ENCODE measurements at regions not wholly inside any gene's neighbourhood (a gene's known extent, or its start where the extent isn't known, plus 50 kb on each side); places are given as distances from the start of the nearest gene placed in this dataset.

DNA sequence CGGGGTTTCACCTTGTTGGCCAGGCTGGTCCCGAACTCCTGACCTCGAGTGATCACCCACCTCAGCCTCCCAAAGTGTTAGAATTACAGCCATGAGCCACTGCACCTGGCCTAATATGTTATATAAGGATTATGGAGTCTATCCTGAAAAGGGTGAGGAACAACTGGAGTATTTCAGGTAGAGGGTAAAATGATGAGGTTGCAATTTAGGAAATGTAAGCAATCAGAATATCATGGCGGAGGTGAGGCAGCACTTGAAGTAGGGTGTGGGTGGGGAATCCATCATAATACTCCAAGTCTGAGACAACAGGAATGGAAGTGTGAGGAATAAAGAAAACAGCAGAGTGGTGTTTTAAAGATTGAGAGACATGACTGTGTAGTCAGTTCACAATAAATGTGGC, 582.2 kb downstream of the FGF9 start:
- no peak for DNase-seq

DNA sequence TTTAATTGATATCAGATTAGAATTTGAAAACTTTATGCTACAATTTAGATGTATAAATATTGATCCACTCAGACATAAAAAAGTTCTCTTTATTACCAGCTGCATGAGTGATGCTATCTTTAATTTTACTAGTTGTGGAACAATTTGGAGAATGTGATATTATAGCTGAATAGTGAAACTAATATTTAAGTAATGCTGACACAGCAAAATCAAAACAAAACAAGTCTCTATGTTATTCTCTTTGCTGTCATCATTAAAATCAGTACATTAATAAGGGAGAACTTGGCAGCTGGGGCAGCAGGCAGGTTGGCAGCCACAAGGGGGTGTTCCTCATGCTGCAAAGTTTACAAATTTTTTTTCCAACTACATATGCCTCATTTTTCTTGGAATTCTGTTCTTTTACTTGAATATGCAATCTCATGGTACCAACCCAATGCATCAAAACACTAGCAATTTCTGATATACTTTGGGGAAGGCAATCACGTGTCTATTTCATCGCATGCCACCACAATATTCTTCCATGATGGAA, 585.3 kb downstream of the FGF9 start:
- DNase-seq, result no peak

DNA sequence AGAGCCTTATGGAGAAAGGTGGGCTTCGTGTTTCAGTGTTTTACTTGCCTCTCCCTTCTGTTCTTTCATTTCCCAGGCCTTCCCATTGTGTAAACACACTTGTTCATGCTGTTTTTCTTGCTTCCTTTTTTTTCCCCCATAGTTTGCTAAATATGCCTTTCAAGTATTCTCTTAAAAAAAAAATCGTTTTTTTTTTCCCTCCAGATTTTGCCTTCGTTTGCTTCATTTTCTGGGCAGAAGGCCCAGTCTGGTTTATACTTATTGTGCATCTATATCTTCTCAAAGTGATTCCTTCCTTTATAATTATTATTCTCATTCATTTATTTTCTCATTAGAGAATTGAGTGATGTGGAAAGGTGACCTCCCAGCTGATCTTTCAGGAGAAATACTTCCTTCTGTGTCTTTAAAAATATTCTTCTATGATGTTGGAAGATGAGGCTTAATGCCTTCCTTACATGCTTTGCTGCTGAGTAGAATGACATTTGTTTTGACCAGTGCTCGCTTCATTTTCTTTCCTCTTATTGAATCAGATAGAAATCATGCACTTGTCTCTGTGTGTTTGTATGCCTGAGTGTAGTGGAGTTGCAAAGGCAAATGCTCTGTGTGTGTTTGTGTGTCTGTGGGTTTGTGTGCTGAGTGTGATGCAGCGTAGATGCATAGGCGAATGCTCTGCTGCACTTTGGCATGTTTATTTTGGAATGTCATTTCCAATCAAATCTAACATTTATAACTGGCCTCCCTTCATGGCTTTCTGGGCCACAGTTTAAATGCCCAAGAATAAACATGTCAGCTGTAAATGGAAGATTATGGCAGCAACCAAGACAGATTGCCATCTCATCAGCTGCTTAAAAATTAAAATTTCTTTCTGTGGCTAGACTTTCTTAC, 591.4 kb downstream of the FGF9 start:
- no peak for DNase-seq

DNA sequence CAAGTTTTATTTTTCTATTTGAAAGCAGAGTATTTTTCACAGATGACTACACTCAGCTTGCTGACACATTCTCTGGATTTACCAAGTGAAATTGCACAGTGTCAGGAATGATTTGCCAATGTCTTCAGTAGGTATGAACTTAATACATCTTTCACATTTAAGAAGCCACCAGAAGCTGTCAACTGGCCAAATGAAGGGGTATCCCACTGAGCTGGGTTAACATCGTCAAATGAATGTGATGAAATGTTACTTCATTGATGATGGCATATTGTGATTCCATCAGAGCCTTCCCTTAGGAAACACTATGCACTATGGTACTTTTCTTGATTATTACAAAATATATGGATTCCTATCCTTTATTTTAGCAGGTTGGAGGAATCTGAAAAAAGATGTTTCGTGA, 592.3 kb downstream of the FGF9 start:
- no peak for DNase-seq

DNA sequence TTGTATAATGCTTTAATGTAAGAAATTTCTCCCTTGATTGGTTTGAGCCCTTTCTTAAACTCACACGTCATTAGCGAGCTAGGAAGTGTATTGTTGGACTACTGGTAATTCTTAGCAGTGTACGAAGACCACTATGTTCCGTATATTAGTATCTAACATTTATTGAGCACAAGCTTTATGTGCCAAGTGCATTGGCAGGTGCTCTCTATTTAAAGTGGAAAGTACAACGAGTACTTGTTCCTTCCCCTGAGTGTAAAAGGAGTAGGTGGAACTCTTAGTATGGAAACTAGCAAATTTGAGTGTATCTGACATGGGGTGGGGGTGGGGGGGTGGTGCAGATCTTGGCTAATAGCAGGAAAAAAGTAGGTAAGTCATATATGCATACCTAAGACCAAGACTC, 594.7 kb downstream of the FGF9 start:
- no peak for DNase-seq

DNA sequence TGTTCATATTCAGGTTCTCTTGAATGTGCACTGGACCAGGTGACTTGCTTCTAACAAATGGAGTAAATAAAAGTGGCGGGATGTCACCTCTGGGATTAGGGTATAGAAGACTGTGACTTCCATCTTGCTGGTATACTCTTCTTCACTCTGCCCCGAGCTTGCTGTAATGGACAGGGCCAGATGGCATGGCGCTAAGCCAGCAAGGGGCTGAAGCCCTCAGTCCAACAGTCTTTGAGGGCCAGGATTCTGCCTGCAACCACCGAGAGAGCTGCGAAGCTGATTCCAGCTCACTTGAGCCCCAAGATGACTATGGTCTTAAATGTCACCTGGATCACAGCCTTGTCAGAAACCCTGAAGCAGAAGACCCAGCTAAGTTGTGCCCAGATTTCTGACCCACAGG, 600.0 kb downstream of the FGF9 start:
- DNase-seq, result no peak

DNA sequence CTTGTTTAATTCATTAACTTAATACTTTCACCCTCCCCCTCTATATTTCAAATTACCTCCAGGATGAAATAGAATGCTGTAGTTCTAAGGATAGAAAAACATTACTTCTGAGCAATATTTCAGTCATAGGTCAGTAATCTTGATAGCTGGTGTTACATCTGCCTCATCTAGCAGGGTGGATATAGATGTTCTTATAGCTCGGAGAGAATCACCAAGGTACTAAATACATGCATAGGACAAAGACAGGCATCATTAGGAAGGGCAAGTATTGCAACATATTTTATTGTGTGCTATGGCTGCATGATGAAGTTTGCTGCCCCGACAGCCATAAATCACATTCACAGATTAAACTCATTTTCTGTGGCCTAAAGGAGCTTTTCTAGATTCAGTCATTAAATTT, 601.0 kb downstream of the FGF9 start:
- DNase-seq, result no peak

DNA sequence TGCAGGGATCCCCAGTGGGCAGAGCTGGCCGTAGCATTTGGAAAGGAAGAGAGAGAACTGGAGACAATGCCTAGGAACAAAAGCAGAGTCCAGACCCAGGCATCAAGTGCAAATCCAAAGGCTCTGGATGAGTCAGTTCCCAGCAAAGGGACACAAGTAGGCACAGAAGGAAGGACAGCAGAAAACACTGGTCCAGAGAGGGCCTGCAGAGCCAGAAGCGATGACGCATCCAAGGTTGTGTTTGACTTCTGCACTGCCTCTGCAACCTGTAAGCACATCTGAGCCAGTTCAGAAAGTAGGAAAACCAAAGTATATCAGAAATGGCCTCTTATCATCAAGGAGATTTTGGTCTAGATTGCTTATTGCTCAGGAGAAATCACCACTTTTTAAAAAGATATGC, 604.5 kb downstream of the FGF9 start:
- DNase-seq, result no peak

DNA sequence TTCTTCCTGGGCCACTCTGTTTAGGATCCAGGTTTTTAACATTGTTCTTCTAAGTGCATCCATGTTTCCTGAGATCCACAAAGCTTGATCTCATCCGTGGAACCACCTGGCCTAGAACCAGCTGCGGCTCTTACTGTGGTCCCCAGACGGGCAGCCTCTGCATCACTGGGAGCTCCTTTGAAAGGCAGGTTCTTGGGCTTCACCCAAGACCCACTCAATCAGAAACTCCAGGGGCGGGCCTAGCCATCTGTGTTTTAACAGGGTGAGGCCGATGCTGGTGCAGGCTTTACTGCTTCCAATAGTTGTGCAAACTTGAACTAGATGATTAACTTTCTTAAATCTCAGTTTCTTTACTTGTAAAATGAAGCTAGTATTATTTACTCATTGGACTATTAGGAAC, 605.7 kb downstream of the FGF9 start:
- no peak for DNase-seq

DNA sequence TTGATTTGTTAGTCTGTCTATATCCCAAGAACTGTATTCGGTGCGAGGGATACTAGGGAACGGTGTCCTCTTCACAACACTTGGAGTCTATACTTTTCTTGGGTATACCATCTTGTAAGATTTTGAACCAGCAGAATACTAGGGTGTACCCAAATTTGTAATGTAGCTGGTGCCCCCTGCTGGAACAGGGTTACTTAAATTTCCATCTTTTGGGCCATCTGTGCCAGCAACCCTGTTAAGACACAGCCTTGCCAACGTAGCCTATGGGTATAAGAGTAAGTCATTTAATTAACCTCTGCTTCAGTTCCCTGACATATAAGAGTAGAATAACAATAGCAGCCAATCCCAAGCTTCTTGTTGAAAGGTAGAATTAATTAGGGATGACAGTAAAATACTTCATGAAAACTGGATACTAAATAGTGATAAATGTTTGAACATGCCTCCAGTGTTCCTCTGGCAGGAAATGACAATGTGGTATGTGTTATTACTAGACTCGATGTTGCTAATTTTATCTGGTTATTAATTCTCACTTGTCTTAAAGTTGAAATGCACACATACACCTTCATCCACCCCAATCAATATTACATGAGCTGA, 607.6 kb downstream of the FGF9 start:
- peak; percentile 39 for DNase-seq

DNA sequence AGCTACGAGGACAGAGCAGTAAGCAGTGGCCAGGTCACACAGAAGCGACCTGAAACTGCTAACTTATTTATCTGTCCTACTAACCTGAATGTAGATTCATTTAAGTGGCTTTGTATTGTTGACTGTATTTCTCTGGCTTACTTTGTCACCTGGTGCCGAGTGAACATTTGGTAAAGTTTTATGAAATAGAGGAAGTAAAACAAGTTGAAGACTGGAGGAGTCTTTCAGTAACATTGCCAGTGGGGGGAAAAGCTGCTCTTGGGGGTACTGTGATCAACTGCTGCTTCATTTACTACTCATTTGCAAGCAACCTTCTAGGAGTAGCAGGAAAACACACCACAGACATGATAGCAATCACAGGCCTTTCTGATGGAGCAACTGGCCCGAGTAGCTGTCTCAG, 615.0 kb downstream of the FGF9 start:
- DNase-seq, result no peak

DNA sequence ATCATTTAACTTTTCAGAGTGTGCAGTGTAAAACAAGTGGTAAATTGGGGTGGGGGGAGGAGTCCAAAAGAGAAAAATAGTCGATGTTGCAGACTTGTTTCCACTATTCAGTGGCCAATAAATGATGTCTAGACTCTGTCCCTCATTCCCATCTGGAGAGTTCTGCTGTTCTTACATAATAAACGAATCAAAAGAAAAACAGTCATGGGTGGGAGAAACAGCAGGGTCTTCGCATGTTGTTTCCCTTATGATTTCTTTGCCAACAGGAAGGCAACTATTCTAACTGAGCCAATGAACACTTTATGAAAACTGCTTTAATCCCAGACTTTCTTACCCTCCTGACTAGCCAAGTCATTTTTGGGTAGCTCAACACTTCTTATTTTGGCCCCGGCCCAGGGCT, 615.5 kb downstream of the FGF9 start:
- no peak for DNase-seq

DNA sequence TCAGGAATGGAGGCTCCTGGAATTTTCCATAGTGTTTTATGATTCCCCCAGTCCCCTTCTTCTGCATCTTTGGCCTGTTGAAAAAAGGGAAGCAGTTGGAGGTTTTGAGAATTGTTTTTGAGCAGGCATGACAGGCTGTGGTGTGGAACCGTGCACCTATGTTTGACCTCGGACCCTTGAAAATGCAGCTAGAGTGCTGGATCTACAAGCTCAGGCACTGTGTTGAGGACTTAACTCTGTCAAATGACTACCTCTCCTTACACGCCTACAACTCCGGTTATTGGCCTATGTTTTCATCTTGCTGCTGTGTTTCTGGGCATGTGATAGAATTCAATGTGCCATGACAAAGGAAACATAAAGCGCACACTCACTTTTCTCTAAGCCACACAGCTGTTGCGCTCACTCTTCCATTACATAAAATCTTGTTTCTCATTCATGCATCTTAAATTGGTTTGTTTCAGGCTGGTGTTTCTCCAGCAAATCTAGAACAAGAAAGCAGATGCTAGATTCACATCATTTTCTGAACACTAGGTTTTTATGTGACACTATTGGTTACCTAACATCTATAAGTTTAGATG, 616.6 kb downstream of the FGF9 start:
- no peak for DNase-seq

DNA sequence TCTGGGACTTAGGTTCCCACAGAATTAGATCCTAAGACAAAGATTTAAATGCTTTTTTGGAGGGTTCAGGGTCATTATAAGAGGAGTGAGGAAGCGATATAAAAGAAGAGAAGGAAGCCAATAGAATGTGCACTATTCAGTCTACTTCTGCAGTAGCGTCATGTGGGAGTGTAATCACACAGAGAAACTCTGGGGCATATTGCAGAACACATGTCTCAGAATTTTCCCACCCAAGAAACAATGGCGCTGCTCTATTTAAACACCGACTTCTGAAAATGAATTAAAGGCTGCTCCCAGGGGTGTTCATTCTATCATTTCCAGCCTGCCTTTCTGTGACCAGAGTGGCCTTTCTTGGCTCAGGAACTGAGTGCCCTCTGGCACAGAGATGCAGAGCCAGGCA, 617.6 kb downstream of the FGF9 start:
- no peak for DNase-seq

DNA sequence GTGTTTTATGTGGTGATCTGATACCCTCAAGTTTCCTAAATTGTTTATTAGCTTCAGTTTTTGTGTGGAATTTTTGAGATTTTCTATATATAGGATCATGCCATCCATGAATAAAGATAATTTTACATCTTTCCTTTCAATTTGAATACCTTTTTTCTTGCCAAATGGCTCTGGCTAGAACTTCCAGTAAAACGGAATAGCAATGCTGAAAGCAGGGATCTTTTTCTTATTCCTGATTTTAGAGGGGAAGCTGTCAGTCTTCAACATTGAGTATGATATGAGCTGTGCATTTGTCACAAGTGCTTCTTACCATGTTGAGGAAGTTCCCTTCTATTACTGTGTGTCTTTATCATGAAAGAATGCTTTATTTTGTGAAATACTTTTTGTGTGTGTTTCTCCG, 618.8 kb downstream of the FGF9 start:
- DNase-seq, result no peak

DNA sequence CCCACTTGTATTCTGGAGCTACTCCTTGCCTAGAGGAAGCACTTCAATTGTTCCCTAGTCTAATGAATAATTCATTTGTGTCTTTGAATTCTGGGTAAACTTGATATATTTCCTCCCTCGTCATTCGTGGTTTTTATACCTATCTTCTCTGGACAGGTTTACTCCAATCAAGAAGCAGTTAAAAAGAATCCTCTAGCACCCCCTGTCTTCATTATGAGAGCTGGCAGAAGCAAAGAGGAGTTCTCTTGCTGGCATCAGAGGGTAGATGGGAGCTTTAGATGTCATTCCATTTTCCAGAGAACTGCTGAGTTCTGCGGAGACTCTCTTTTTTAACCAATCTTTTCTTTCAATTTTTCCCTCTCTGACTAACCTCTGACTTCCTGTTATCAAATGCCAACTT, 627.7 kb downstream of the FGF9 start:
- DNase-seq, result no peak

DNA sequence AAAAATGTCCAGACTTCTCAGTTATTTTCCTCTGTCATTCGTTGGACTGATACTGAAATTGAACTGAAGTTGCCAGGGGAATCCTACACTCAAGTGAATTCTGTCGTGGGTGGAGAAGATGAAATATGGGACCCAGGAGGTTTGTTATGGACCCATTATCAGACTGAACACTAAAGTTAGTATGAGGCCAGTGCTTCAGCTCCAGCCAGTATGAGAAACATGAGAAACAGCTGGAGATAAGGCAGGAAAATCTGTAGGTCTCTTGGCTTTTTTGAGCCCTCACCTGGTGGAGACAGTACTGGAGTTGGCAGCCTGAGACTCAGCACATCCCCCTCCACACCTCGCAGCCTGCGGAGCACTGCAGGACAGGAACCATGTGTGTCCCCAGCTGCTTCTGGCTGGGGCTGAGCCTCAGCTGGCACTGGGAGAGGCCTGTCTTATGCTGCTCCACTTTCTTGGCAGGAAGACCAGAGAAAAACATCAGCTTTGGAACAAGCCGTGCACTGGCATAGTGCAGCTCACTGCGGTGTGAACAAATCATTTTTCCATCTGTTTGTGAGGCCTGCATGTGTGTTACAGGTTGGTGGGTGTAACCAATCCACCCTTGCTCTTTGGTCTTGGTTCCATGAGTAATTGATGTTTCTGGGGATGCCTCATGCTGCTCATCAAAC, 641.0 kb downstream of the FGF9 start:
- DNase-seq, result no peak

DNA sequence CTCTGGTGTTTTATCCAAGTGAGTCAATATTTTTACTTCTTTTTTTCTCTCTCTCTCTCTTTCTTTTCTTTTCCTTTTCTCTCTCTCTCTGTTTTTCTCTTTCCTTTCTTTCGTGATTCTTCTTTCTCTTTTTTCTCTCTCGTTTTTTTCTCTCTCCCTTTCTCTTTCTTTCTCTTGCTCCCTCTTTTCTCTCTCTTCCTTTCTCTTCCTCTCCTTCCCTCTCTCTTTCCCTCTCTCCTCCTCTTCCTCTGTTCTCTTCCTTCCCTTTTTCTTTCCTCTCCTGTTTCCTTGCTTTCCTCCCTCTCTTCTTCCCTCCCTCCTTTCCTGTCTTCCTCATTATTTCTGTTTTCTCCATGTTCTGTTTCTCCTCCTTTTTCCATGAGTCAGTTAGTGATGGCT, 641.5 kb downstream of the FGF9 start:
- DNase-seq, result no peak

DNA sequence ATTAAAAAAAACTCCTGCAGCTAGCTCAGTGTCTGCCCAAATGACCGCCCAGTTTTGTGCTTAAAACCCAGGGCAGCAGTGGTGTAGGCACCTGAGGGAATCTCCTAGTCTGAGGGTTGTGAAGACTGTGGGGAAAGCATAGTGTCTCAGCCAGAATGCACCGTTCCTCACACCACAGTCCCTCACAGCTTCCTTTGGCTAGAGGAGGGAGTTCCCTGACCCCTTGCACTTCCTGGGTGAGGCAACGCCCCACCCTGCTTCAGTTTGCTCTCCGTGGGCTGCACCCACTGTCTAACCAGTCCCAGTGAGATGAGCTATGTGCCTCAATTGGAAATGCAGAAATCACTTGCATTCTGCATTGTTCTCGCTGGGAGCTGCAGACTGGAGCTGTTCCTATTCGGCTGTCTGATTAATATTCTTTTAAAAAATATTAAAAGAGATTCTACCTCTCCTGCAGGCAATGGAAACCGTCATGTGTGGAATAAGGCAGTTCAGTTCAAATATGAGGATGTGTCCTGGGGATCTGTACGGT, 645.7 kb downstream of the FGF9 start:
- no peak for DNase-seq

DNA sequence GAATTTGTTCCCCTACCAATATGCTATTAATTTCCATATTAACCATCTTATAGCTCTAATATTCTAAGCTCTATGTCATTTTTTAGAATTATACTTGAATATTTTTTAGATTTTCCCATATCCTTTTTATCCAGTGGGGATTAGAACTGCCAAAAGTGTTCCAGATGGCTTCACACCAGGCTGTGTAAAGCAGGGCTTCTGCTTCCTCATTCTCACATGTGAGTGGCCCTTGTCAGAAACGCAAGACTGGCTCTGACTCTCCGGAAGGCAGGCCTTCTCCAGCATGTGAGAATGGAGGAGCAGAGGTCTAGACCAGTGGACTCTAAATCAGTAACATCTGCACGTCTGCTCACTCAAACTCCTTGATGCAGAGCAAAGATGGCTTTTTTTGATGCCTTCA, 650.1 kb downstream of the FGF9 start:
- no peak for DNase-seq

DNA sequence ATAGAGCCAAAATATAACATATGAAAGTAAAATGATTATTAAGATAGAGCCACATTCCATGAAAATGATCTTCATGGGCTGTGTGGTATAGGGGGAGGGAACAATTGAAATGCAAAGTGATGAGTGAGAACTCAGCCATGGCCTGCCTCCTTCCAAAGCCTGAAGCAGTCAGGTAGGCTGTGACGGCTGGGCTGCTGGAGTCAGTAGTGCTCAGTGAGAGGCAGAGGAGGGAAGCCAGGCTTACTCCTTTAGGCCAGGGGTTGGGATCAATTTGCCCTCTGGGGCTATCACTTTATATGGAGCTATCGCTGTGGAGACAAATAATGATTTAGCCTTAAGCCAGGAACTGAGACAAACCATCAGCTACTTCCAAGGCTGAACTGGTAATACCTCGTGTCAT, 654.9 kb downstream of the FGF9 start:
- no peak for DNase-seq

DNA sequence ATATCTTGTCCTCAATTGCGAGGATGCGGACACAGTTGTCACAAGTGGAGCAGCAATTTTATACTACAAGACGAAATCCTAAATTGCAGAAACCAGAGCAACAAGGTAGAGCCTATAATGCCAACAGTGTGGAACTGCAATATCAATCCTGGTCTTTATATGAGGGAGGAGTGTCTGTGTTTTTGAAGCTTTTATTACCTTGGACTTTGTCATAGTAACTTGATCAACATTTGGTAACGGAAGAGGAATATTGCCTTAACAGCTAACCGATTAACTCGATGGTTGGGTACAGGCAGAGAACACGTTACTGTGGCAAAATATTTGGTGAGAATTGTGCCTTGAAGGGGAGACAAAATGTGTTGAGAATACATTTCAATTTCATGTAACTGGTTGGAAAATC, 661.5 kb downstream of the FGF9 start:
- no peak for DNase-seq

DNA sequence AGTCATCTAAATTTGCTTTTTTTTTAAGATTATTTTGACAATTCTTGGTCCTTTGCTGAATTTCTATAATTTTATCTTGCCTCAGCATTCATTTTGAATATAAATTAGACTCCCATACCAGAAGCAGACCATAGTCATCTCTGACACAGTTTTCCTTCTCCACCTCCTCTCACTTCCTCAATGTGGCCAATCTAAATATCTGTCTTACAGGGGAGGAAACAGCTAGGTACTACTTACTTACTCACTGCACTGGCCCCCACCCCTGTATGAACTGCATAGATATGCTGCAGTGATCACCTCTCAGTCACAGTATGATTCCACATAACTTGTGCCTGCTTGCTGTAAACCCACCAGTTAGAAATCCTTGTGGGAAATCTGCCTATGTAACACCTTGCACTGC, 665.6 kb downstream of the FGF9 start:
- no peak for DNase-seq
